Testis (tissue), 2 donors: ENCODE measurements at regions not wholly inside any gene's neighbourhood (a gene's known extent, or its start where the extent isn't known, plus 50 kb on each side); places are given as distances from the start of the nearest gene placed in this dataset.

Source experiments
- POLR2A ChIP-seq: fragments of 450-650 bp; IDR thresholded peaks from one replicate; pipeline ENCODE4 v1.6.1; 2017; ENCODE audit warnings: antibody characterized with exemption, mild to moderate bottlenecking, moderate library complexity
- TF ChIP-seq, protein P1 (sequence below), 3 experiments: fragments of 450-650 bp in 2 of 3; fragments of 200-600 bp in 1 of 3; sonication (generic) in 1 of 3; IDR thresholded peaks; one replicate each; pipeline ENCODE4 v1.5.1; 2016 to 2019; ENCODE audit warnings: antibody characterized with exemption in 3 of 3, mild to moderate bottlenecking in 2 of 3, moderate library complexity in 1 of 3

DNA sequence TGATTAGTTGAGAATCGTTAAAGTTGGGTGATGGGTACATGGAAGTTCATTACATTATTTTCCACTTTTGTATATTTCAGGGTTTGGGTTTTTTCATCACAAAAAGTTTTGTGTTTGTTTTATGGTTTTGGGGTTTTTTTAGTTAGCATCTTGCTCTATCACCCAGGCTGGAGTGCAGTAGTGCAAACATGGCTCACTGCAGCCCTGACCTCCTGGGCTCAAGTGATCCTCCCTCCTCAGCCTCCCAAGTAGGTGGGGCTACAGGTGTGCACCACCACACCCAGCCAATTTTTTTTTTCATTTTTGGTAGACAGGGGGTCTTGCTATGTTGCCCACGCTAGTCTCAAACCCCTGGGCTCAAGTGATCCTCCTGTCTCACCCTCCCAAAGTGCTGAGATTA lies 100.1 kb upstream of the CHD2 start:
- TF ChIP-seq POLR2A = no peak
- TF ChIP-seq, protein P1, sequence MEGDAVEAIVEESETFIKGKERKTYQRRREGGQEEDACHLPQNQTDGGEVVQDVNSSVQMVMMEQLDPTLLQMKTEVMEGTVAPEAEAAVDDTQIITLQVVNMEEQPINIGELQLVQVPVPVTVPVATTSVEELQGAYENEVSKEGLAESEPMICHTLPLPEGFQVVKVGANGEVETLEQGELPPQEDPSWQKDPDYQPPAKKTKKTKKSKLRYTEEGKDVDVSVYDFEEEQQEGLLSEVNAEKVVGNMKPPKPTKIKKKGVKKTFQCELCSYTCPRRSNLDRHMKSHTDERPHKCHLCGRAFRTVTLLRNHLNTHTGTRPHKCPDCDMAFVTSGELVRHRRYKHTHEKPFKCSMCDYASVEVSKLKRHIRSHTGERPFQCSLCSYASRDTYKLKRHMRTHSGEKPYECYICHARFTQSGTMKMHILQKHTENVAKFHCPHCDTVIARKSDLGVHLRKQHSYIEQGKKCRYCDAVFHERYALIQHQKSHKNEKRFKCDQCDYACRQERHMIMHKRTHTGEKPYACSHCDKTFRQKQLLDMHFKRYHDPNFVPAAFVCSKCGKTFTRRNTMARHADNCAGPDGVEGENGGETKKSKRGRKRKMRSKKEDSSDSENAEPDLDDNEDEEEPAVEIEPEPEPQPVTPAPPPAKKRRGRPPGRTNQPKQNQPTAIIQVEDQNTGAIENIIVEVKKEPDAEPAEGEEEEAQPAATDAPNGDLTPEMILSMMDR (IDR thresholded peaks at IDR 0.05) = no peak
